ENCODE measurements at regions not wholly inside any gene's neighbourhood (a gene's known extent, or its start where the extent isn't known, plus 50 kb on each side); places are given as distances from the start of the nearest gene placed in this dataset.

DNA sequence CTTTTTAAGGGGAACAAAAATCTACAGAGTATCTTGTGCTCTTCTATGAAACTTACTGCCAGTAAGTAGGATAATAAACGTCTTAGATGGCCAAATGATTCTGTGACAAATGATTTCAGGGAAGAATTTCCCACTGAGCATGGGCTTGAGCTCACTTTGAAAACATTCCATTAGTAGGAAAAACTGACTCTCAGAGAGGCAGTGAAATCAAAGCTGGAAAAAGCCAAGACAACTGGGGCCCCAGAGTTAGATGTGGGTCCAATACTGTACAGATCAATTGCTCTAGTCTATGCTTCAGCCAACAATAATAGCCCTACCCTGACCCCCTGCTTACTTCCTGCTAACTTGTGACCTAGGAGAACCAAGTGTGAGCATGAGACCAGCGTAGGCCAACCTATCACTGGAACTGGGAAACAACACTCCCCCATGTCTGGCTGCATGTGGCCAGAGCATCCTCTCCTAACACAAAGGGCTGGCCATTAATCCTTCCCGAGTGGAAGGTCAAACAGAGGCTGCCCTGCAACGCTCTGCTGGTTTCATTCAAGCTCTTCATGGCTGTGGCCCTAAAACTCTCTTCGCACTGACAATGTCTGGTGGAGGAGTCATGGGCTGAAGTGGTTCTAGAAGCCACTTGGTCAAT lies 68.8 kb downstream of the FOXB1 start:
- Histone ChIP-seq H3K4me3 (replicated peaks in 1 of 2; ENCODE audit: low read depth in 1 of 2, low read length in 2 of 2) (no peak overlapping the region), H3K4me2 (ENCODE audit: low read length) (no peak overlapping the region), H3K4me1 (ENCODE audit: control insufficient read depth in 1 of 2, insufficient read depth in 2 of 2, low read length in 2 of 2) (peaks cover 0 to 5% of the 10 kb centered on the region in 2 experiments; a peak in 1 of 4 replicates), H3K79me2 (ENCODE audit: insufficient read depth, low read length) (no peaks in the 10 kb centered on the region), H4K20me1 (ENCODE audit: insufficient read depth) (no peaks in the 10 kb centered on the region), H3K27me3 (ENCODE audit: insufficient read depth, low read length) (peaks cover 33% of the 10 kb centered on the region), H2AFZ (ENCODE audit: low read depth, low read length, poor library complexity, severe bottlenecking) (no peak overlapping the region), H3K9me2 (ENCODE audit: insufficient read depth) (no peaks in the 10 kb centered on the region), H3K9ac (ENCODE audit: low read length) (no peak overlapping the region), H3K36me3 (ENCODE audit: control insufficient read depth in 1 of 2, insufficient read depth in 2 of 2, low read length in 2 of 2) (no peaks in the 10 kb centered on the region), H3K27ac (ENCODE audit: low read depth, low read length) (no peak overlapping the region), H3K9me3 (ENCODE audit: control insufficient read depth in 1 of 2, insufficient read depth in 1 of 2, low read depth in 1 of 2, low read length in 2 of 2) (no peaks in the 10 kb centered on the region)
- no peak for ATAC-seq
- intact Hi-C loops (cut with micrococcal nuclease), result no loop called here
- ChIA-PET CTCF (no interaction called here), POLR2A (no interaction called here), RAD21 (ENCODE audit: low non-redundant PET in 1 of 2, low total read pairs in 2 of 2, uncharacterized antibody in 2 of 2, unreplicated experiment in 2 of 2) (no interaction called here)
- DNase-seq (ENCODE audit: low read depth, low spot score), result no peak
- no peak for TF ChIP-seq CEBPB (IDR thresholded peaks at IDR 0.05; ENCODE audit: low read depth)
- no peak for TF ChIP-seq SP1 (IDR thresholded peaks at IDR 0.05; ENCODE audit: low read depth)
- no peak for TF ChIP-seq POLR2AphosphoS5 (IDR thresholded peaks at IDR 0.05; ENCODE audit: low read depth, low read length)
- no peak for TF ChIP-seq YY1 (IDR thresholded peaks at IDR 0.05; ENCODE audit: extremely low read depth, insufficient replicate concordance, low read depth, low read length)
- no peak for TF ChIP-seq ZNF274 (IDR thresholded peaks at IDR 0.05; ENCODE audit: low read depth, low read length)
- no peak for TF ChIP-seq ZBTB33 (IDR thresholded peaks at IDR 0.05; ENCODE audit: extremely low read depth, insufficient replicate concordance, low read length)
- TF ChIP-seq, protein P1, sequence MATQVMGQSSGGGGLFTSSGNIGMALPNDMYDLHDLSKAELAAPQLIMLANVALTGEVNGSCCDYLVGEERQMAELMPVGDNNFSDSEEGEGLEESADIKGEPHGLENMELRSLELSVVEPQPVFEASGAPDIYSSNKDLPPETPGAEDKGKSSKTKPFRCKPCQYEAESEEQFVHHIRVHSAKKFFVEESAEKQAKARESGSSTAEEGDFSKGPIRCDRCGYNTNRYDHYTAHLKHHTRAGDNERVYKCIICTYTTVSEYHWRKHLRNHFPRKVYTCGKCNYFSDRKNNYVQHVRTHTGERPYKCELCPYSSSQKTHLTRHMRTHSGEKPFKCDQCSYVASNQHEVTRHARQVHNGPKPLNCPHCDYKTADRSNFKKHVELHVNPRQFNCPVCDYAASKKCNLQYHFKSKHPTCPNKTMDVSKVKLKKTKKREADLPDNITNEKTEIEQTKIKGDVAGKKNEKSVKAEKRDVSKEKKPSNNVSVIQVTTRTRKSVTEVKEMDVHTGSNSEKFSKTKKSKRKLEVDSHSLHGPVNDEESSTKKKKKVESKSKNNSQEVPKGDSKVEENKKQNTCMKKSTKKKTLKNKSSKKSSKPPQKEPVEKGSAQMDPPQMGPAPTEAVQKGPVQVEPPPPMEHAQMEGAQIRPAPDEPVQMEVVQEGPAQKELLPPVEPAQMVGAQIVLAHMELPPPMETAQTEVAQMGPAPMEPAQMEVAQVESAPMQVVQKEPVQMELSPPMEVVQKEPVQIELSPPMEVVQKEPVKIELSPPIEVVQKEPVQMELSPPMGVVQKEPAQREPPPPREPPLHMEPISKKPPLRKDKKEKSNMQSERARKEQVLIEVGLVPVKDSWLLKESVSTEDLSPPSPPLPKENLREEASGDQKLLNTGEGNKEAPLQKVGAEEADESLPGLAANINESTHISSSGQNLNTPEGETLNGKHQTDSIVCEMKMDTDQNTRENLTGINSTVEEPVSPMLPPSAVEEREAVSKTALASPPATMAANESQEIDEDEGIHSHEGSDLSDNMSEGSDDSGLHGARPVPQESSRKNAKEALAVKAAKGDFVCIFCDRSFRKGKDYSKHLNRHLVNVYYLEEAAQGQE (IDR thresholded peaks at IDR 0.05; ENCODE audit: low read depth), result no peak
- TF ChIP-seq MAX (IDR thresholded peaks at IDR 0.05), result no peak
- TF ChIP-seq ZFX (IDR thresholded peaks at IDR 0.05), result no peak
- TF ChIP-seq EZH2phosphoT487 (IDR thresholded peaks at IDR 0.05; ENCODE audit: borderline replicate concordance), result no peak
- no peak for TF ChIP-seq SIN3A (IDR thresholded peaks at IDR 0.05; ENCODE audit: low read depth)
- no peak for TF ChIP-seq SRF (IDR thresholded peaks at IDR 0.05; ENCODE audit: low read depth)
- TF ChIP-seq CTCF (IDR thresholded peaks at IDR 0.05 in 2 of 3, conservative IDR thresholded peaks at IDR 0.05 in 1 of 3; ENCODE audit: borderline replicate concordance in 1 of 3, insufficient read depth in 1 of 3, low read depth in 2 of 3, low read length in 2 of 3), result no peak
- no peak for TF ChIP-seq ELF1 (IDR thresholded peaks at IDR 0.05; ENCODE audit: borderline replicate concordance, low read depth)
- TF ChIP-seq FOSL1 (IDR thresholded peaks at IDR 0.05; ENCODE audit: low read depth), result no peak
- no peak for TF ChIP-seq JUND (IDR thresholded peaks at IDR 0.05)
- TF ChIP-seq EZH2 (IDR thresholded peaks at IDR 0.05), result no peak
- TF ChIP-seq RAD21 (IDR thresholded peaks at IDR 0.05; ENCODE audit: low read depth), result no peak
- TF ChIP-seq CBX3 (IDR thresholded peaks at IDR 0.05; ENCODE audit: low read depth), result no peak
- no peak for TF ChIP-seq POLR2A (IDR thresholded peaks at IDR 0.05; ENCODE audit: borderline replicate concordance, extremely low read depth, insufficient read depth, insufficient read length)
- no TSS peak for BruUV-seq (replicated peaks)

Data from HCT116 (cell line).